Ovary (tissue), 7 donors: ENCODE measurements at regions not wholly inside any gene's neighbourhood (a gene's known extent, or its start where the extent isn't known, plus 50 kb on each side); places are given as distances from the start of the nearest gene placed in this dataset.

ENCODE experiments used
- DNase-seq, 5 donors: peaks; one replicate each; pipeline ENCODE4 v3.0.0-alpha.2; 2019 to 2020
- H3K27ac ChIP-seq, 2 donors: fragments of 200-600 bp; one replicate each; pipeline versions ENCODE4 v1.5.1 to v1.8.0; 2019 to 2022
- H3K27me3 ChIP-seq: fragments of 200-600 bp; one replicate; pipeline ENCODE4 v1.8.0; 2022
- H3K36me3 ChIP-seq: fragments of 200-600 bp; sonication (generic); one replicate; pipeline ENCODE4 v1.5.1; 2019
- H3K4me1 ChIP-seq: one replicate; pipeline ENCODE4 v1.8.1; 2013; ENCODE audit warnings: mild to moderate bottlenecking, moderate library complexity; ENCODE audit not compliant: insufficient read depth
- H3K4me3 ChIP-seq: fragments of 200-600 bp; sonication (generic); one replicate; pipeline ENCODE4 v1.5.1; 2017
- H3K9me3 ChIP-seq, 2 donors: fragments of 200-600 bp in 1 of 2; sonication (generic) in 1 of 2; one replicate each; pipeline versions ENCODE4 v1.5.1 to v1.8.1; 2013 to 2019; ENCODE audit warnings: mild to moderate bottlenecking in 1 of 2, moderate library complexity in 1 of 2
- CTCF ChIP-seq, 3 donors: fragments of 450-650 bp in 2 of 3; fragments of 200-600 bp in 1 of 3; IDR thresholded peaks; one replicate each; pipeline versions ENCODE4 v1.5.1 to v1.8.0; 2016 to 2022; ENCODE audit warnings: antibody characterized with exemption in 3 of 3, mild to moderate bottlenecking in 1 of 3
- EP300 ChIP-seq: sonication (generic); formaldehyde crosslinking; IDR thresholded peaks from one replicate; pipeline ENCODE4 v1.6.1; 2017; ENCODE audit warnings: antibody characterized with exemption
- POLR2A ChIP-seq: fragments of 450-650 bp; IDR thresholded peaks from one replicate; pipeline ENCODE4 v1.6.1; 2017; ENCODE audit warnings: antibody characterized with exemption, mild to moderate bottlenecking, moderate library complexity
- WGBS, 3 donors: extraction: QIAGEN DNeasy Blood & Tissue Kit in 1 of 3; methylation state at CpG; one replicate each; pipeline versions ENCODE4 v1.1.5 to v1.1.7; 2013 to 2017; 5-methylcytosine and 5-hydroxymethylcytosine counted together
- intact Hi-C, 4 donors: fragments of 100-400 bp; cut with DNase I; formaldehyde crosslinking; loops; one replicate each; pipeline versions ENCODE4 v1.11.0 to v1.15.1; 2022 to 2023
- donor health status: DM: no; HTN: no; CAD: no; lungs with moderate emphysema.
- donor health status: DM: no; HTN: no; CAD: no.
- donor health status: Bipolar disorder and iron deficiency.
- donor health status: DM: no; HTN: no; CAD: no.
- donor health status: DM: yes; HTN: yes; CAD: no.

- Histone ChIP-seq H3K4me3 (no peak overlapping the region), H3K27me3 (no peaks in the 10 kb centered on the region), H3K4me1 (no peaks in the 10 kb centered on the region), H3K27ac (no peak overlapping the region), H3K36me3 (no peaks in the 10 kb centered on the region), H3K9me3 (no peaks in the 10 kb centered on the region)
- TF ChIP-seq POLR2A (no peak), CTCF (IDR thresholded peaks at IDR 0.05) (no peak), EP300 (no peak)
- 63 to 86% (median 74%) methylated on average over 1 of the region's 1 CpG for WGBS, 3 donors
- intact Hi-C loops, result no loop called here
- no peak for DNase-seq
Measured at GRCh38 chr1:212528501-212528900, 80.1 kb upstream of the ATF3 start.

GRCh38 chr1:212529211-212529741 is 79.3 kb upstream of the ATF3 start:
- Histone ChIP-seq H3K36me3 (no peaks in the 10 kb centered on the region), H3K9me3 (no peaks in the 10 kb centered on the region), H3K27me3 (no peaks in the 10 kb centered on the region), H3K27ac (no peak overlapping the region), H3K4me1 (no peaks in the 10 kb centered on the region), H3K4me3 (no peak overlapping the region)
- TF ChIP-seq POLR2A (no peak), EP300 (no peak), CTCF (IDR thresholded peaks at IDR 0.05) (no peak)
- intact Hi-C loops, result no loop called here
- WGBS, 3 donors, result 68 to 72% (median 69%) methylated on average over 6 of the region's 6 CpGs
- DNase-seq, result no peak

GRCh38 chr1:212531267-212531666 is 77.3 kb upstream of the ATF3 start:
- no peak overlapping the region for H3K4me3 ChIP-seq
- H3K9me3 ChIP-seq, result no peaks in the 10 kb centered on the region
- H3K36me3 ChIP-seq, result no peaks in the 10 kb centered on the region
- no peaks in the 10 kb centered on the region for H3K4me1 ChIP-seq
- DNase-seq, result no peak
- TF ChIP-seq CTCF (IDR thresholded peaks at IDR 0.05), result no peak
- no peak for TF ChIP-seq EP300
- H3K27me3 ChIP-seq, result no peaks in the 10 kb centered on the region
- H3K27ac ChIP-seq, result no peak overlapping the region
- intact Hi-C loops, result no loop called here
- WGBS, 3 donors, result 30 to 56% (median 33%) methylated on average over 3 of the region's 3 CpGs

- 14 to 37% (median 21%) methylated on average over 1 of the region's 1 CpG for WGBS, 3 donors
- no peak overlapping the region for H3K27ac ChIP-seq
- no peaks in the 10 kb centered on the region for H3K27me3 ChIP-seq
- H3K4me1 ChIP-seq, result no peaks in the 10 kb centered on the region
- no peaks in the 10 kb centered on the region for H3K9me3 ChIP-seq
- DNase-seq, result no peak
- intact Hi-C loops, result no loop called here
- no peaks in the 10 kb centered on the region for H3K36me3 ChIP-seq
- no peak for TF ChIP-seq EP300
- TF ChIP-seq POLR2A, result no peak
- no peak for TF ChIP-seq CTCF (IDR thresholded peaks at IDR 0.05)
- H3K4me3 ChIP-seq, result no peak overlapping the region
Measured at GRCh38 chr1:212531796-212532195, 76.8 kb upstream of the ATF3 start.
